ENCODE measurements at regions not wholly inside any gene's neighbourhood (a gene's known extent, or its start where the extent isn't known, plus 50 kb on each side); places are given as distances from the start of the nearest gene placed in this dataset.

DNA sequence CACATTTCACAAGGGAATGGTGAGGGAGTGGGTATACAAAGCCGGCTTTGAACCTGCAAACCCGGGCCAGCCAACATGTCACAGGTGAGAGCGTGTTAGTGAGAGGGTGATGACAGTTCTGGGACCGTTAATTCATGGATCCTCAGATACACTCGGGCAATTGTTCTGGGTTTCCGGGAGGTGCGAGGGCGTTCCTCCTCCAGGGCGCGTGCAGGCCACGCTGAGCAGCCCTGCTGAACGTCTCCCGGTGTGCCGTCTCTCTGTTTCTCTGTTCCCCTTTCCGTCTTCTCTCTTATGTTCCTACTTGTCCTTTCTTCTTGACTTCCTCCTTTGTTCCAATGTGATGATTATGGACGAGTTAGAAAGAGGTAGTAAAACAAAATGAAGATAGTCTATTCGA, 130.0 kb upstream of the GMDS start:
- TF ChIP-seq, protein P1, sequence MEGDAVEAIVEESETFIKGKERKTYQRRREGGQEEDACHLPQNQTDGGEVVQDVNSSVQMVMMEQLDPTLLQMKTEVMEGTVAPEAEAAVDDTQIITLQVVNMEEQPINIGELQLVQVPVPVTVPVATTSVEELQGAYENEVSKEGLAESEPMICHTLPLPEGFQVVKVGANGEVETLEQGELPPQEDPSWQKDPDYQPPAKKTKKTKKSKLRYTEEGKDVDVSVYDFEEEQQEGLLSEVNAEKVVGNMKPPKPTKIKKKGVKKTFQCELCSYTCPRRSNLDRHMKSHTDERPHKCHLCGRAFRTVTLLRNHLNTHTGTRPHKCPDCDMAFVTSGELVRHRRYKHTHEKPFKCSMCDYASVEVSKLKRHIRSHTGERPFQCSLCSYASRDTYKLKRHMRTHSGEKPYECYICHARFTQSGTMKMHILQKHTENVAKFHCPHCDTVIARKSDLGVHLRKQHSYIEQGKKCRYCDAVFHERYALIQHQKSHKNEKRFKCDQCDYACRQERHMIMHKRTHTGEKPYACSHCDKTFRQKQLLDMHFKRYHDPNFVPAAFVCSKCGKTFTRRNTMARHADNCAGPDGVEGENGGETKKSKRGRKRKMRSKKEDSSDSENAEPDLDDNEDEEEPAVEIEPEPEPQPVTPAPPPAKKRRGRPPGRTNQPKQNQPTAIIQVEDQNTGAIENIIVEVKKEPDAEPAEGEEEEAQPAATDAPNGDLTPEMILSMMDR (IDR thresholded peaks at IDR 0.05; ENCODE audit: low read depth, low read length, poor library complexity, severe bottlenecking), result no peak
- no peak for TF ChIP-seq EZH2phosphoT487 (IDR thresholded peaks at IDR 0.05; ENCODE audit: borderline replicate concordance, low read length)

Measured in DOHH2 (cell line).